DMS79 treated with DMSO at 0.1 percent for 48 hours (cell line): ENCODE measurements at regions not wholly inside any gene's neighbourhood (a gene's known extent, or its start where the extent isn't known, plus 50 kb on each side); places are given as distances from the start of the nearest gene placed in this dataset.
"Not testable (repeated sequence)": the region's sequence is repeated elsewhere in the genome, so short reads cannot be mapped to it uniquely, and the experiment has no call there.

Experiments
- DNase-seq: peaks from one replicate; lab custom pipeline; 2025; lab: John Stamatoyannopoulos, UW

- no peak for DNase-seq
These were observed 147.4 kb downstream of the ABHD5 start for GRCh38 chr3:43838009-43838758.

DNA sequence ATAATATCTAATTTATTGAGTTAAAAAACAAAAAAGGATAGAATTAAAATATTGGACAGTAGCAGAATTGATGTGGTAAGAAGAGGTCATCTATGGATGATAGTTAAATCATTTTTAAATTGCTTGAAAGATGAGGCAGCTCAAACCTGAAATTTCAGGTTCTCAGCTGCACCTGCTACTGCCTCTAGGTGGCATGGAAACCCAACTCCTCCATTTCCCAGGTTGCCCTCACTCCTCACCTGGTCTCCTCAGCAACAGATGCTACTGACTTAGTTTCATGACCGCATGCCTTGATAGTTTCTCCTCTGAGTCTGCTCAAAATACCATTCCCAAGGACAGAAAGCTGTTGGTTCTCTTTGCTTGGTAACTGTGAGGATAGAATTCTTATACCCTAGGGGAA is 148.1 kb downstream of the ABHD5 start:
- no peak for DNase-seq

DNA sequence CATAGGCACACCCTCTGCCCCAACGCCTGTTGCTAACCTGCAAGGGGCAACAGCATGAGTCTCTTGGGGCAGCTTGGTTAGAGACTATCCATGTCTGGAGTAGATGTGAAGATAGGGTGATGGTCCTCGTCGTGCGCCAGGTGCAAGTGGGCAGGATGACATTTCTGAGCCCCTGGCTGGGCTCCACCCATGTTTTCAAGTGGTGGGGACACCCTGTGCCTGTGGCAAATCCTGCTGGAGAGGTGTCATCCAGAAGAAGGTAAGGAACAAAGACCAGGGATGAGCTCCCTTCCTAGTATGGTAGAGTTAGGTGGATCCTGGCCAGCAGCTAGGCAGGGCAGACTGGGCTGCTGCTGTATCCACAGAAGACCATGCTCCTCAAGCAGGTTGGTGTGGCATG is 152.6 kb downstream of the ABHD5 start:
- DNase-seq, result no peak

- DNase-seq, result no peak
These were observed 154.0 kb downstream of the ABHD5 start for GRCh38 chr3:43844757-43845156.

DNA sequence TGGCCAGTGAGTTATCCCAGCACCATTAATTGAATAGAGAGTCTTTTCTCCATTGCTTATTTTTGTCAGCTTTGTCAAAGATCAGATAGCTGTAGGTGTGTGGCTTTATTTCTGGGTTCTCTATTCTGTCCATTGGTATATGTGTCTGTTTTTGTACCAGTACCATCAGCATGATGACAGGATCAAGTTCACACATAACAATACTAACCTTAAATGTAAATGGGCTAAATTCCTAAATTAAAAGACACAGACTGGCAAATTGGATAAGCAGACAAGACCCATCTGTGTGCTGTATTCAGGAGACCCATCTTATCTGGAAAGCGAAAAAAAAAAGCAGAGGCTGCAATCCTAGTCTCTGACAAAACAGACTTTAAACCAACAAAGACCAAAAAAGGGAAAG is 154.8 kb downstream of the ABHD5 start:
- not testable (repeated sequence) for DNase-seq

- DNase-seq, result no peak
These were observed 161.3 kb downstream of the ABHD5 start for GRCh38 chr3:43852066-43852465.

- no peak for DNase-seq
These were observed 163.5 kb downstream of the ABHD5 start for GRCh38 chr3:43854283-43854682.

- DNase-seq, result no peak
These were observed 164.2 kb downstream of the ABHD5 start for GRCh38 chr3:43854916-43855315.

GRCh38 chr3:43855674-43856299 is 165.0 kb downstream of the ABHD5 start:
- DNase-seq, result peak; percentile 7

- DNase-seq, result no peak
These were observed 165.6 kb downstream of the ABHD5 start for GRCh38 chr3:43856351-43856750.

DNA sequence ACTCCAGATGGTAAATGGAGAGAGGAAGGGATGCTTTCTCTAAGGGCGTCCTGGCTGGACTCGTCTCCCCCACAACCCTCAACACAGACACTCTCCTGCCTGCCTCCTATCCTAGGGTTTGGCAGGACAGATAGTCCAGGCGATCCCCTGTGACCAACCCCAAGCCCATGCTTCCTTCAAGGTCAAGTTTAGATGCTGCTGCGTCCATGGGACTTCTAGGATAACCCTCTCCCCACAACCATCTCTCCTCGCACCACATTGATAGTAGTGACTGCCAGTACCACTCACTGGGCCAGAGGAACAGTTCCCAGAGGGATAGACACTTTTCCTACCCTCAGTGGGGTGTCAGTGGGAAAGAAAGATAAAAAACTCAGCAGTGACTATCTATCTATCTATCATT is 166.0 kb downstream of the ABHD5 start:
- no peak for DNase-seq

DNA sequence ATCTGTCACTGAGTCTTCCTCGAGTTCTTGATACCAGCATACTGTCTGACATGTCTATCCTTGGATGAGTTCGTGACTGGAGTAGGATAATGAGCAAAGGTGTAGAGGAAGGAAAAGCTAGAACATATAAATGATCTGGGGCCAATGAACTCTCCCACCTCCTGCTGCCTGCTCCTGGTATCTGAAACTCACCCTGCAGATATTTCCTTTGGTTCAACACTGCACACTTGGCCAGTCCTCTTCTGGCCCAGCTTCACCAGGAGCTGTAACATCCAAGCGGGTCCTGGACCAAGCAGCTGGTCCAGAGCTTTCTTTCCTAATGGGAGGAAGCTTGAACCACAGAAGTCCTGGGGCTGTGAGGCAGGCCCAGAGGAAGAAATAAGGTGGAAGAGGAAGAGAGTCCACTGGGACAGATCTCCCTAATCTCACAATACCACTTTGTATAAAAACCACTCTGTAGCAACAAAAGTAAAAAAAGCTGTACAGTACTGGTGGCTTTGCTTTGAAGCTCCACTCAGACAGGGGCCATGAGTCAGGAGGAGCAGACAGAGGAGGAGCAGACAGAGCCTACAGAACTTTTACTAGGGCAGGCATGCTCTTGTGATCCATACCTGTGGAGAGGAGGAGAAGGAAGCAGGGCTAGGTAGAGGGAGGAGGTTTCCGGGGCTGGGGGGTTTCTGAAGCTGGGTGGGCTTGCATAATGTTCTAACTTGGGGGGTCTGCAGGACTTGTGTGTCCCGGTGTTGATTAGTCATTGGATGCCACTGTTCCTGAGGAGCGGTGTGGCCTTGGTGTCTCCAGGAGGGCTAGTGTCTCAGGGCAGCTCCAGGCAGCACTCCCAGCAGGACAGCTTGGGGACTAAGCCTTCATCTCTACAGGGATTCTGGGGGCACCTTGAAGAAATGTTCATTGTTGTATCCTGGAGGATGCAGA is 166.9 kb downstream of the ABHD5 start:
- DNase-seq, result no peak

GRCh38 chr3:43858294-43858701 is 167.6 kb downstream of the ABHD5 start:
- DNase-seq, result no peak

- DNase-seq, result no peak
These were observed 169.0 kb downstream of the ABHD5 start for GRCh38 chr3:43859766-43860165.

- DNase-seq, result no peak
These were observed 170.9 kb downstream of the ABHD5 start for GRCh38 chr3:43861635-43862034.

- no peak for DNase-seq
These were observed 171.7 kb downstream of the ABHD5 start for GRCh38 chr3:43862470-43862869.

DNA sequence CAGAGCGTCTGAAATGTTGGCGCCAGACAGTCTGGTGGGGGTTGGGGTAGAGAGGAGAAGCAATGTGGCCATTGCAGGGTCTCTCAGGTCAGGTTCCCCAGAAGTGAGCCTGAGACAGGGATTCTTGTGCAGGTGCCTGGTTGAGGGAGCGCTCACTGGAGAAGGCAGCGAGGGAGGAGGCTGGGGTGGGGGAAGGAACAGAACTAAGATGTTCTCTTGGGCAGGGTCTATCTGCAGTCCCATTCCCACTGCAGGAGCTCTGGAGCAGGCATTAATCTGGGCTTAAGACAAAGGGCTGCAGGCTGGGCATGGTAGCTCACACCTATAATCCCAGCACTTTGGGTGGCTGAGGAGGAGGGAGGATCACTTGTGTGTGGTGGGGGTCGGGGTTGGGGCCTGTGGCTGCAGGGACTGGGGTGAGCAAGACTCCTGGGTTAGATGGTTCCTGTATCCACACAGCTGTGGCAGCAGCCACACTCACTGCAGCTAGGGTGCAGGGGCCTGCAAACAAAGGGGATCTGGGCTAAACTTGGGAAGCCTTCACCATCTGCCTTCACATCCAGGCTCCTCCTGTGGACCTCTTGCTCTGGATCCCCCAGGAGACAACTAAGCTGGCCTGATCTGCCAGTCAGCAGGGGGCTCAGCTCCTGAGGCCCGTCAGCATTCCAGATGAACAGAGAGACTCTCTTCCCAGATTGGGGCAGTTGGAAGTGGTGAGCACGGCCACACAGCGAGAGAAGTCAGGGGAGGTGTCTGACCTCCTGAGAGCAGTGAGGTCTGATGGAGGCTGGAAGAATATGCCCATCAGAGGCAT is 172.5 kb downstream of the ABHD5 start:
- DNase-seq, result no peak

GRCh38 chr3:43863966-43864933 is 173.5 kb downstream of the ABHD5 start:
- no peak for DNase-seq

DNA sequence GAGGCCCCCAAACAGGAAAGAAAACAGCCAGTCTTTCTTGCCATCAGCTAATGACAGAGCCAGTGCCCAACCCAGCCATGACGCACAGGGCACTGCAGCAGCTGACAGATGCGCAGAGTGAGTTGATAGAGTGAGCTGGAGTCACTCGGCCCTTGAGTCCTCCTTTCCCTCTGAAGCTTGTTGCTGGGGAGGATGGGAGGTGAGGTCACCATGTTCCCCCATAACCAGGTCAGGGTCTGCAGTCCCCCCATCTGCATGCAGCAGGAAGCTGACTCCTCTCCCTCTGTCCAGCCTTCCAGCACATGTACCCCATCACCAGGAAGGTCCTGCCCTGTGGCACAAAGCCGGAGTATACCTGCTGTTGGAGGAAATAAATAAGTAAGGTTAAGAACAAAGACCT is 174.6 kb downstream of the ABHD5 start:
- no peak for DNase-seq

GRCh38 chr3:43865887-43866528 is 175.3 kb downstream of the ABHD5 start:
- no peak for DNase-seq
